ENCODE measurements at regions not wholly inside any gene's neighbourhood (a gene's known extent, or its start where the extent isn't known, plus 50 kb on each side); places are given as distances from the start of the nearest gene placed in this dataset.

DNA sequence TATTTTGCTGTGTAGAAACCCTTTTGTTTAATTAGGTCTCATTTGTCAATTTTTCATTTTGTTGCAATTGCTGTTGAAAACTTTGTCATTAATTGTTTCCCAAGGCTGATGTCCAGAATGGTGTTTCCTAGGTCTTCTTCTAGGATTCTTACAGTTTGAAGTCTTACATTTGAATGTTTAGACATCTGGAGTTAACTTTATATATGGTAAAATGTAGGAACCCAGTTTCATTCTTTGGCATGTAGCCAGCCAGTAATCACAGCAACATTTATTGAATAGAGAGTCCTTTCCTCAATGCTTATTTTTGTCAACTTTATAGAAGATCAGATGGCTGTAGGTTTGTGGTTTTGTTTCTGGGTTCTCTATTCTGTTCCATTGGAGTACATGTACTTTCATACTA, 1290.8 kb upstream of the CDH9 start:
- TF ChIP-seq, protein P1, sequence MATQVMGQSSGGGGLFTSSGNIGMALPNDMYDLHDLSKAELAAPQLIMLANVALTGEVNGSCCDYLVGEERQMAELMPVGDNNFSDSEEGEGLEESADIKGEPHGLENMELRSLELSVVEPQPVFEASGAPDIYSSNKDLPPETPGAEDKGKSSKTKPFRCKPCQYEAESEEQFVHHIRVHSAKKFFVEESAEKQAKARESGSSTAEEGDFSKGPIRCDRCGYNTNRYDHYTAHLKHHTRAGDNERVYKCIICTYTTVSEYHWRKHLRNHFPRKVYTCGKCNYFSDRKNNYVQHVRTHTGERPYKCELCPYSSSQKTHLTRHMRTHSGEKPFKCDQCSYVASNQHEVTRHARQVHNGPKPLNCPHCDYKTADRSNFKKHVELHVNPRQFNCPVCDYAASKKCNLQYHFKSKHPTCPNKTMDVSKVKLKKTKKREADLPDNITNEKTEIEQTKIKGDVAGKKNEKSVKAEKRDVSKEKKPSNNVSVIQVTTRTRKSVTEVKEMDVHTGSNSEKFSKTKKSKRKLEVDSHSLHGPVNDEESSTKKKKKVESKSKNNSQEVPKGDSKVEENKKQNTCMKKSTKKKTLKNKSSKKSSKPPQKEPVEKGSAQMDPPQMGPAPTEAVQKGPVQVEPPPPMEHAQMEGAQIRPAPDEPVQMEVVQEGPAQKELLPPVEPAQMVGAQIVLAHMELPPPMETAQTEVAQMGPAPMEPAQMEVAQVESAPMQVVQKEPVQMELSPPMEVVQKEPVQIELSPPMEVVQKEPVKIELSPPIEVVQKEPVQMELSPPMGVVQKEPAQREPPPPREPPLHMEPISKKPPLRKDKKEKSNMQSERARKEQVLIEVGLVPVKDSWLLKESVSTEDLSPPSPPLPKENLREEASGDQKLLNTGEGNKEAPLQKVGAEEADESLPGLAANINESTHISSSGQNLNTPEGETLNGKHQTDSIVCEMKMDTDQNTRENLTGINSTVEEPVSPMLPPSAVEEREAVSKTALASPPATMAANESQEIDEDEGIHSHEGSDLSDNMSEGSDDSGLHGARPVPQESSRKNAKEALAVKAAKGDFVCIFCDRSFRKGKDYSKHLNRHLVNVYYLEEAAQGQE (IDR thresholded peaks at IDR 0.05; ENCODE audit: insufficient replicate concordance, low read depth): no peak
- TF ChIP-seq, protein P2, sequence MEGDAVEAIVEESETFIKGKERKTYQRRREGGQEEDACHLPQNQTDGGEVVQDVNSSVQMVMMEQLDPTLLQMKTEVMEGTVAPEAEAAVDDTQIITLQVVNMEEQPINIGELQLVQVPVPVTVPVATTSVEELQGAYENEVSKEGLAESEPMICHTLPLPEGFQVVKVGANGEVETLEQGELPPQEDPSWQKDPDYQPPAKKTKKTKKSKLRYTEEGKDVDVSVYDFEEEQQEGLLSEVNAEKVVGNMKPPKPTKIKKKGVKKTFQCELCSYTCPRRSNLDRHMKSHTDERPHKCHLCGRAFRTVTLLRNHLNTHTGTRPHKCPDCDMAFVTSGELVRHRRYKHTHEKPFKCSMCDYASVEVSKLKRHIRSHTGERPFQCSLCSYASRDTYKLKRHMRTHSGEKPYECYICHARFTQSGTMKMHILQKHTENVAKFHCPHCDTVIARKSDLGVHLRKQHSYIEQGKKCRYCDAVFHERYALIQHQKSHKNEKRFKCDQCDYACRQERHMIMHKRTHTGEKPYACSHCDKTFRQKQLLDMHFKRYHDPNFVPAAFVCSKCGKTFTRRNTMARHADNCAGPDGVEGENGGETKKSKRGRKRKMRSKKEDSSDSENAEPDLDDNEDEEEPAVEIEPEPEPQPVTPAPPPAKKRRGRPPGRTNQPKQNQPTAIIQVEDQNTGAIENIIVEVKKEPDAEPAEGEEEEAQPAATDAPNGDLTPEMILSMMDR (IDR thresholded peaks at IDR 0.05; ENCODE audit: insufficient read depth, low read length): no peak

Data from HL-60 (cell line).